PC-9 (cell line): ENCODE measurements at regions not wholly inside any gene's neighbourhood (a gene's known extent, or its start where the extent isn't known, plus 50 kb on each side); places are given as distances from the start of the nearest gene placed in this dataset.

Experiments used
- BruUV-seq: library from RNA; stranded (reverse); fragments of 400-500 nt; replicated peaks from 2 replicates; lab custom pipeline; 2021; lab: Mats Ljungman, UMichigan
- CTCF ChIA-PET: fragments of 300-600 bp; sonication (Branson Sonifier 250); formaldehyde crosslinking; loops from one replicate; lab custom pipeline; 2022; ENCODE audit warnings: antibody characterized with exemption; lab: Charles Lee
- POLR2A ChIA-PET: fragments of 300-600 bp; sonication (Branson Sonifier 250); formaldehyde crosslinking; loops from one replicate; lab custom pipeline; 2022; ENCODE audit warnings: antibody characterized with exemption; ENCODE audit not compliant: unreplicated experiment; lab: Charles Lee
- DNase-seq, 2 experiments: peaks; one replicate each; pipeline versions ENCODE4 v3.0.0 to v3.0.0-alpha.2; 2015 to 2022; ENCODE audit warnings: mixed read lengths in 1 of 2
- H2AFZ ChIP-seq: fragments of 200-600 bp; sonication (generic); 2 replicates; pipeline ENCODE4 v1.8.1; 2017; ENCODE audit warnings: antibody characterized with exemption
- H3F3A ChIP-seq: fragments of 200-600 bp; sonication (generic); 2 replicates; pipeline ENCODE4 v1.8.1; 2017; ENCODE audit warnings: antibody characterized with exemption, mild to moderate bottlenecking, low read depth; ENCODE audit not compliant: insufficient read depth
- H3K27ac ChIP-seq: fragments of 200-600 bp; sonication (generic); 2 replicates; pipeline ENCODE4 v1.6.1; 2016; ENCODE audit warnings: mixed run types
- H3K27me3 ChIP-seq: fragments of 200-600 bp; sonication (generic); 2 replicates; pipeline ENCODE4 v1.6.1; 2016; ENCODE audit warnings: low read depth, mixed run types; ENCODE audit not compliant: insufficient read depth
- H3K36me3 ChIP-seq: fragments of 200-600 bp; sonication (generic); 2 replicates; pipeline ENCODE4 v1.6.1; 2016; ENCODE audit warnings: low read depth, mixed run types
- H3K4me1 ChIP-seq: fragments of 200-600 bp; sonication (generic); replicated peaks from 2 replicates; pipeline ENCODE4 v1.6.1; 2016; ENCODE audit warnings: mixed run types; ENCODE audit not compliant: insufficient read depth
- H3K4me2 ChIP-seq: fragments of 200-600 bp; sonication (generic); 2 replicates; pipeline ENCODE4 v1.6.1; 2017; ENCODE audit warnings: mixed run types
- H3K4me3 ChIP-seq: fragments of 200-600 bp; sonication (generic); 2 replicates; pipeline ENCODE4 v1.6.1; 2016; ENCODE audit warnings: mixed run types
- H3K79me2 ChIP-seq: fragments of 200-600 bp; sonication (generic); 2 replicates; pipeline ENCODE4 v1.6.1; 2017; ENCODE audit warnings: low read depth, mixed run types
- H3K9me2 ChIP-seq: fragments of 200-600 bp; sonication (generic); 2 replicates; pipeline ENCODE4 v1.8.1; 2017; ENCODE audit warnings: mild to moderate bottlenecking; ENCODE audit not compliant: insufficient read depth
- H3K9me3 ChIP-seq: fragments of 200-600 bp; sonication (generic); 2 replicates; pipeline ENCODE4 v1.8.1; 2016; ENCODE audit warnings: low read depth; ENCODE audit not compliant: insufficient read depth
- H4K20me1 ChIP-seq: fragments of 200-600 bp; sonication (generic); 2 replicates; pipeline ENCODE4 v1.8.1; 2017; ENCODE audit not compliant: insufficient read depth
- CTCF ChIP-seq: fragments of 200-600 bp; sonication (generic); conservative IDR thresholded peaks from 2 replicates; pipeline ENCODE4 v1.6.1; 2017; ENCODE audit warnings: mixed run types, antibody characterized with exemption, mild to moderate bottlenecking, moderate library complexity
- EZH2 ChIP-seq: fragments of 200-600 bp; sonication (generic); IDR thresholded peaks from 2 replicates; pipeline ENCODE4 v1.8.0; 2017; ENCODE audit warnings: antibody characterized with exemption, low read depth
- intact Hi-C: fragments of 100-400 bp; cut with micrococcal nuclease; formaldehyde crosslinking; loops from one replicate; pipeline ENCODE4 v1.10.0; 2022; ENCODE audit not compliant: unreplicated experiment

DNA sequence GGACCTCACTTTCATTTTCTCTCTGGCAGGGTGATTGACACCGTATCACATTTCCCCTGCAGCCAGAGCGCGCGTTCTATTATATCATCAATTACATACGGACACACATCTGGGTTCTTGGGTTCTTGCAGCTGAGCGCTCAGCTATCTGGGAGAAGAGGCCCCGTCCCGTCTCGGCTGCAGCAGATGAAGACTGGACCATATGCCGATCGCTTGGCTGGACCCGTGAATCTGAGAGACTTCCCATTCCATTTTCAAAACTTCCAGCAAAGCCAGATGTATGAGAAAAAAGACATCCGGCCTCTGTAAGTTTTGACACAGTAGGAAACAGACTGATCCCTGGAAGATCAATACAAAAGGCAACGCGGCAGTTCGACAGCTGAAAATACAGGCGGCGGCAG lies 99.8 kb downstream of the JCAD start:
- no peak overlapping the region for H2AFZ ChIP-seq
- H3K79me2 ChIP-seq, result no peaks in the 10 kb centered on the region
- peaks cover 44% of the 10 kb centered on the region for H3K4me1 ChIP-seq
- H3K9me3 ChIP-seq, result no peaks in the 10 kb centered on the region
- peaks cover 26% of the 10 kb centered on the region for H3F3A ChIP-seq
- H4K20me1 ChIP-seq, result no peaks in the 10 kb centered on the region
- TF ChIP-seq EZH2, result no peak
- no peak for TF ChIP-seq CTCF
- no peaks in the 10 kb centered on the region for H3K9me2 ChIP-seq
- H3K4me3 ChIP-seq, result no peak overlapping the region
- H3K36me3 ChIP-seq, result no peaks in the 10 kb centered on the region
- CTCF ChIA-PET, result no interaction called here
- intact Hi-C loops, result loop anchor here (2.0 to 5.0 kb wide), 2 partner anchors 29 to 202 kb away; no protein-coding TSS in a partner anchor
- no peak for DNase-seq
- BruUV-seq, result no TSS peak
- H3K27ac ChIP-seq, result peak overlapping the region; percentile 88; the same call in 1 of the 2 replicates
- POLR2A ChIA-PET, result no interaction called here
- H3K27me3 ChIP-seq, result no peaks in the 10 kb centered on the region
- H3K4me2 ChIP-seq, result no peak overlapping the region

DNA sequence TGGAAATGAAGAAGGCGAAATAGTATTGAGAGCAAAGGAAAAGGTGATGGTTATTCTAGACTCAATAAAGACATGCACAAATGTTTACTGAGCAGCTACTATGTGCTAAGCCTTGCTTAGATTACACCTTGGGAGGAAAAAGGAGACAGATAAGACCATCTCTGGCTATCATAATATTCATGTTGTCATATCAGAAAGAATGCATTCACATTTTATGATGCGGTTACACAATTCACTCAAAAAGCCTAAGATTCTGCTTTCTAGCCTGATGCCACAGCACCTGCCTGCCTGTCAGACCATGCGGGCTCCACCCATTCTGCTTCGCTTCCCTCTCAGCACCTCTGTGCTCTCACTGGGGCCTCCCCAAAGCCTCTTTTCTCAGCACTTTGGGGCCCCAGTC lies 100.9 kb downstream of the JCAD start:
- no peaks in the 10 kb centered on the region for H4K20me1 ChIP-seq
- H3K4me3 ChIP-seq, result no peak overlapping the region
- H2AFZ ChIP-seq, result no peak overlapping the region
- DNase-seq, result peak in 1 of 2 experiments; percentile 53
- TF ChIP-seq EZH2, result no peak
- TF ChIP-seq CTCF, result no peak
- H3K36me3 ChIP-seq, result no peaks in the 10 kb centered on the region
- H3K9me3 ChIP-seq, result no peaks in the 10 kb centered on the region
- peaks cover 26% of the 10 kb centered on the region for H3F3A ChIP-seq
- peak overlapping the region; percentile 88 for H3K27ac ChIP-seq
- no TSS peak for BruUV-seq
- intact Hi-C loops, result loop anchor here (1.0 to 5.0 kb wide), 4 partner anchors 9 to 201 kb away; no protein-coding TSS in a partner anchor
- no peaks in the 10 kb centered on the region for H3K9me2 ChIP-seq
- no peaks in the 10 kb centered on the region for H3K79me2 ChIP-seq
- H3K4me2 ChIP-seq, result peak overlapping the region; percentile 44; the same call in 1 of the 2 replicates
- POLR2A ChIA-PET, result no interaction called here
- H3K27me3 ChIP-seq, result no peaks in the 10 kb centered on the region
- H3K4me1 ChIP-seq, result peaks cover 44% of the 10 kb centered on the region
- CTCF ChIA-PET, result no interaction called here

GRCh38 chr10:29957907-29958331 lies 101.5 kb downstream of the JCAD start:
- ChIA-PET CTCF (interaction anchor here (0.7 kb wide), 1 partner anchor 482 kb away, joined by 3 read pairs; no protein-coding TSS in a partner anchor), POLR2A (no interaction called here)
- no TSS peak for BruUV-seq
- no peaks in the 10 kb centered on the region for H4K20me1 ChIP-seq
- peak; percentile 94 to 97 for DNase-seq
- peak overlapping the region; percentile 88 for H3K27ac ChIP-seq
- no peaks in the 10 kb centered on the region for H3K79me2 ChIP-seq
- H3K4me1 ChIP-seq, result peaks cover 44% of the 10 kb centered on the region
- H2AFZ ChIP-seq, result no peak overlapping the region
- intact Hi-C loops, result loop anchor here (1.0 to 5.0 kb wide), 5 partner anchors 9 to 201 kb away; no protein-coding TSS in a partner anchor
- no peaks in the 10 kb centered on the region for H3K9me2 ChIP-seq
- H3F3A ChIP-seq, result peaks cover 26% of the 10 kb centered on the region
- H3K9me3 ChIP-seq, result no peaks in the 10 kb centered on the region
- H3K27me3 ChIP-seq, result no peaks in the 10 kb centered on the region
- no peak overlapping the region for H3K4me3 ChIP-seq
- no peaks in the 10 kb centered on the region for H3K36me3 ChIP-seq
- TF ChIP-seq EZH2, result no peak
- TF ChIP-seq CTCF, result no peak
- peak overlapping the region; percentile 44; the same call in 1 of the 2 replicates for H3K4me2 ChIP-seq
